Smooth muscle cell (in vitro differentiated cells): ENCODE measurements at regions not wholly inside any gene's neighbourhood (a gene's known extent, or its start where the extent isn't known, plus 50 kb on each side); places are given as distances from the start of the nearest gene placed in this dataset.

Experiments used
- DNase-seq: peaks from one replicate; lab custom pipeline; 2025; ENCODE audit not compliant: unreplicated experiment; lab: John Stamatoyannopoulos, UW
- H2AFZ ChIP-seq: fragments of 200-600 bp; sonication (generic); 2 replicates; pipeline ENCODE4 v1.6.0; 2016; ENCODE audit warnings: antibody characterized with exemption, low read depth, mild to moderate bottlenecking
- H3F3A ChIP-seq: fragments of 200-600 bp; sonication (generic); 2 replicates; pipeline ENCODE4 v1.6.0; 2017; ENCODE audit warnings: antibody characterized with exemption, low read depth
- H3K27ac ChIP-seq: fragments of 200-600 bp; sonication (generic); 2 replicates; pipeline ENCODE4 v1.5.1; 2016; ENCODE audit warnings: low read depth, mild to moderate bottlenecking
- H3K27me3 ChIP-seq: fragments of 200-600 bp; sonication (generic); 2 replicates; pipeline ENCODE4 v1.6.1; 2016; ENCODE audit warnings: low read depth, mild to moderate bottlenecking
- H3K36me3 ChIP-seq: fragments of 200-600 bp; sonication (generic); 2 replicates; pipeline ENCODE4 v1.5.1; 2016; ENCODE audit warnings: low read depth
- H3K4me1 ChIP-seq: fragments of 200-600 bp; sonication (generic); 2 replicates; pipeline ENCODE4 v1.5.1; 2016; ENCODE audit warnings: low read depth
- H3K4me2 ChIP-seq: fragments of 200-600 bp; sonication (generic); 2 replicates; pipeline ENCODE4 v1.6.0; 2016; ENCODE audit warnings: mild to moderate bottlenecking
- H3K4me3 ChIP-seq: fragments of 200-600 bp; sonication (generic); 2 replicates; pipeline ENCODE4 v1.5.1; 2016; ENCODE audit warnings: mild to moderate bottlenecking
- H3K79me2 ChIP-seq: fragments of 200-600 bp; sonication (generic); 2 replicates; pipeline ENCODE4 v1.6.0; 2016; ENCODE audit warnings: low read depth, mild to moderate bottlenecking
- H3K9ac ChIP-seq: fragments of 200-600 bp; sonication (generic); 2 replicates; pipeline ENCODE4 v1.6.0; 2016; ENCODE audit warnings: low read depth
- H3K9me3 ChIP-seq: fragments of 200-600 bp; sonication (generic); replicated peaks from 2 replicates; pipeline ENCODE4 v1.5.1; 2016; ENCODE audit warnings: low read depth
- H4K20me1 ChIP-seq: fragments of 200-600 bp; sonication (generic); 2 replicates; pipeline ENCODE4 v1.6.0; 2016; ENCODE audit warnings: low read depth
- WGBS: methylation state at CpG from one replicate; pipeline ENCODE4 v1.1.7; 2016; ENCODE audit warnings: low lambda C conversion rate; 5-methylcytosine and 5-hydroxymethylcytosine counted together
- TF ChIP-seq, protein P1 (sequence below): fragments of 200-600 bp; sonication (generic); IDR thresholded peaks from 2 replicates; pipeline ENCODE4 v1.5.1; 2017; ENCODE audit warnings: borderline replicate concordance, mild to moderate bottlenecking, antibody characterized with exemption; ENCODE audit not compliant: insufficient read depth, poor library complexity, severe bottlenecking

DNA sequence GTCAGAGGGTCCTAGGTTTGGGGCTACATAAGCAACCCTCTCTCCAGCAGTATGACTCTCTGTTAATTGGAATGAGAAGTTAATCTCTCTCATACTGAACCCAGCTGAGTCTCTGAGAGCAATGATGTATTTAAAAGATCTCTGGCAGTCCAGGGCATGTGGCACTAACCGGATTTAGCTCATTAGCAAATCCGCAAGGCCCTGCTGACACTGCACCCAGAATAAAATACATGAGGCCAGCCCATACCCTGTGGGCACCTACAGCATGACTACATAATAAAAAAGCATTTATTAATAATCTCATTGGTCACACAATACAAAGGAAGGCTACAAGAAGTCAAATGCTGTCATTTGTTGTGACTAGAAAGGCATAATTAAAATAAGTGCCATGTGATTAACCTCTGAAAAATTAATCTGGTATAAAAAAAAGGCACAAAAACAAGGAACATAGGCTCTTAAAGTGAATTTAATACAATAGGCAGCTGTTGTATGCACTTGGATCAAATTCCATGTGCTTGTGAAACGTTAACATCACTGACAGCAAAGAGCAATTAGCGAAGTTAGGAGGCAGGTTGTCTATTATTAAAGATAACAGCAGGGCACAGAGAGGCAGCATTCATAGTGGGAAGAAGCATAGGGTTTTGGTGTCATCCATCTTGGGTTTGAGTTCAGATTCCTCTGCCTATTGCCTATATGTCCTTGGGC is 381.2 kb downstream of the WDR72 start:
- no peak overlapping the region for H2AFZ ChIP-seq
- no peaks in the 10 kb centered on the region for H3F3A ChIP-seq
- no peaks in the 10 kb centered on the region for H3K9me3 ChIP-seq
- H3K27me3 ChIP-seq: no peaks in the 10 kb centered on the region
- no peaks in the 10 kb centered on the region for H3K36me3 ChIP-seq
- no peaks in the 10 kb centered on the region for H4K20me1 ChIP-seq
- H3K9ac ChIP-seq: no peak overlapping the region
- no peaks in the 10 kb centered on the region for H3K4me1 ChIP-seq
- no peak overlapping the region for H3K27ac ChIP-seq
- WGBS: 72% methylated on average over 4 of the region's 4 CpGs
- TF ChIP-seq, protein P1, sequence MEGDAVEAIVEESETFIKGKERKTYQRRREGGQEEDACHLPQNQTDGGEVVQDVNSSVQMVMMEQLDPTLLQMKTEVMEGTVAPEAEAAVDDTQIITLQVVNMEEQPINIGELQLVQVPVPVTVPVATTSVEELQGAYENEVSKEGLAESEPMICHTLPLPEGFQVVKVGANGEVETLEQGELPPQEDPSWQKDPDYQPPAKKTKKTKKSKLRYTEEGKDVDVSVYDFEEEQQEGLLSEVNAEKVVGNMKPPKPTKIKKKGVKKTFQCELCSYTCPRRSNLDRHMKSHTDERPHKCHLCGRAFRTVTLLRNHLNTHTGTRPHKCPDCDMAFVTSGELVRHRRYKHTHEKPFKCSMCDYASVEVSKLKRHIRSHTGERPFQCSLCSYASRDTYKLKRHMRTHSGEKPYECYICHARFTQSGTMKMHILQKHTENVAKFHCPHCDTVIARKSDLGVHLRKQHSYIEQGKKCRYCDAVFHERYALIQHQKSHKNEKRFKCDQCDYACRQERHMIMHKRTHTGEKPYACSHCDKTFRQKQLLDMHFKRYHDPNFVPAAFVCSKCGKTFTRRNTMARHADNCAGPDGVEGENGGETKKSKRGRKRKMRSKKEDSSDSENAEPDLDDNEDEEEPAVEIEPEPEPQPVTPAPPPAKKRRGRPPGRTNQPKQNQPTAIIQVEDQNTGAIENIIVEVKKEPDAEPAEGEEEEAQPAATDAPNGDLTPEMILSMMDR: no peak
- DNase-seq: no peak
- no peak overlapping the region for H3K4me3 ChIP-seq
- H3K4me2 ChIP-seq: no peak overlapping the region
- no peaks in the 10 kb centered on the region for H3K79me2 ChIP-seq

DNA sequence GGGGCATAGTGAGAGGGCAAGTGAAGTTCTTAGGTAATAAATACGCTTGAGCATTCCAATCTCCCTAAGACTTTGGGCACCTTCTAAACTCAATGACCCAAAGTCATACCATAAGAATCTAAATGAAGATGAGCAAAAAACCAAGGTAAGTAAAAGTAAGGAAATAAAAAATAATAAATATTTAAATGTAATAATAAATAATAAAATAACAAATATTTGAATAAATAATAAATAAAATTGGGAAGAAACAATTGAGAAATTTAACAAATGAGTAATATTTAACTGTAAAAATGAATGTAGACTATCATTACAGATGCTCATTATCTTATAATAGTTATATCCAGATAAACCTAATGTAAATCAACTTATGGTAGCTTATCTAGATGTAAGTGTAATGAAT is 391.7 kb downstream of the WDR72 start:
- H3K9ac ChIP-seq: no peak overlapping the region
- DNase-seq: no peak
- H3K4me1 ChIP-seq: no peaks in the 10 kb centered on the region
- 100% methylated on average over 1 of the region's 1 CpG for WGBS
- TF ChIP-seq, protein P1: no peak
- no peaks in the 10 kb centered on the region for H3K9me3 ChIP-seq
- H3F3A ChIP-seq: no peaks in the 10 kb centered on the region
- no peak overlapping the region for H3K4me3 ChIP-seq
- H2AFZ ChIP-seq: no peak overlapping the region
- H3K79me2 ChIP-seq: no peaks in the 10 kb centered on the region
- H3K27ac ChIP-seq: no peak overlapping the region
- H3K36me3 ChIP-seq: no peaks in the 10 kb centered on the region
- H3K4me2 ChIP-seq: no peak overlapping the region
- no peaks in the 10 kb centered on the region for H4K20me1 ChIP-seq
- no peaks in the 10 kb centered on the region for H3K27me3 ChIP-seq

DNA sequence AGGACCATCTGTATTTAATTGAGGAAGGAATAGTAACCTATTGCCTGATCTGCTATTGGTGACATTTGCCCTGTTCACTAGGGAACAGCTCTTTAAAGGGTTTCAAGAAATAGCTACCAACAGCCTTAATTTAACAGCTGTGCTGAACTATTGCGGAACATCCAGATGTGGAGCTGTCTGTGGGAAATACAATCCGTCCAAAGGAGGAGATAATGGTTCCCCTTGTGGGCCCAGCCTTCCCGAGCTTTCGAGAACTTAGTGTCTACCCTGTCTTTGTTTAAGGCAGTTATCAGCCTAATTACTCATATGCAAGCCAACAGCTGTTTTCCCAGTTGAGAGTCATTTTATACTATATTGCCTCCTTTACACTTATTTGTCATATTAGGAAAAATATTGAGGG is 398.6 kb downstream of the WDR72 start:
- 87% methylated on average over 4 of the region's 4 CpGs for WGBS
- no peak overlapping the region for H2AFZ ChIP-seq

More for the DNA sequence above, 398.6 kb downstream of the WDR72 start:
- Histone ChIP-seq H4K20me1 (no peaks in the 10 kb centered on the region), H3K79me2 (no peaks in the 10 kb centered on the region), H3K4me1 (no peaks in the 10 kb centered on the region), H3K9me3 (no peaks in the 10 kb centered on the region), H3K9ac (no peak overlapping the region), H3K4me2 (no peak overlapping the region), H3F3A (no peaks in the 10 kb centered on the region), H3K27me3 (no peaks in the 10 kb centered on the region), H3K4me3 (no peak overlapping the region), H3K27ac (no peak overlapping the region), H3K36me3 (no peaks in the 10 kb centered on the region)
- DNase-seq: no peak
- TF ChIP-seq, protein P1: no peak
